CD14-positive monocyte (primary cell): ENCODE measurements at regions not wholly inside any gene's neighbourhood (a gene's known extent, or its start where the extent isn't known, plus 50 kb on each side); places are given as distances from the start of the nearest gene placed in this dataset.

ENCODE experiments used
- DNase-seq, 3 donors: peaks; one replicate each; pipeline ENCODE4 v3.0.0-alpha.2; 2011 to 2022
- H2AFZ ChIP-seq: 2 replicates; pipeline ENCODE4 v1.6.0; 2012; ENCODE audit warnings: mild to moderate bottlenecking, low read depth, low read length, inconsistent platforms; ENCODE audit not compliant: insufficient read depth, poor library complexity, severe bottlenecking
- H3K27ac ChIP-seq, 2 donors: 1 replicate in 1 of 2; 2 replicates in 1 of 2; pipeline ENCODE4 v1.5.1; 2012 to 2013; ENCODE audit warnings: low read length in 2 of 2, control low read depth in 1 of 2, inconsistent platforms in 1 of 2, low read depth in 1 of 2, mild to moderate bottlenecking in 1 of 2
- H3K27me3 ChIP-seq, 2 donors: one replicate each; pipeline versions ENCODE4 v1.6.0 to v1.6.1; 2011 to 2013; ENCODE audit warnings: low read length in 2 of 2; ENCODE audit not compliant: control insufficient read depth in 2 of 2, insufficient read depth in 2 of 2
- H3K36me3 ChIP-seq, 2 donors: replicated peaks in 1 of 2; 1 replicate in 1 of 2; 2 replicates in 1 of 2; pipeline versions ENCODE4 v1.5.1 to v1.6.1; 2012 to 2013; ENCODE audit warnings: low read length in 2 of 2, control low read depth in 1 of 2, inconsistent platforms in 1 of 2, mild to moderate bottlenecking in 1 of 2; ENCODE audit not compliant: insufficient read depth in 2 of 2, control insufficient read depth in 1 of 2
- H3K4me1 ChIP-seq, 2 donors: 1 replicate in 1 of 2; 2 replicates in 1 of 2; pipeline versions ENCODE4 v1.5.1 to v1.6.1; 2012 to 2013; ENCODE audit warnings: low read length in 2 of 2, control low read depth in 1 of 2, inconsistent platforms in 1 of 2, mild to moderate bottlenecking in 1 of 2, moderate library complexity in 1 of 2; ENCODE audit not compliant: insufficient read depth in 2 of 2, control insufficient read depth in 1 of 2
- H3K4me2 ChIP-seq: replicated peaks from 2 replicates; pipeline ENCODE3; 2012; ENCODE audit warnings: low read length, moderate library complexity, mild to moderate bottlenecking; ENCODE audit not compliant: poor library complexity, severe bottlenecking; ENCODE audit errors: extremely low read depth
- H3K4me3 ChIP-seq, 3 experiments: fragments of 200-600 bp in 1 of 3; sonication (generic) in 1 of 3; replicated peaks in 1 of 3; 1 replicate in 2 of 3; 2 replicates in 1 of 3; pipeline ENCODE4 v1.5.1; 2011 to 2013; ENCODE audit warnings: low read length in 3 of 3, mild to moderate bottlenecking in 3 of 3, control low read depth in 2 of 3, low read depth in 2 of 3, inconsistent platforms in 1 of 3, moderate library complexity in 1 of 3
- H3K79me2 ChIP-seq: 2 replicates; pipeline ENCODE4 v1.6.0; 2012; ENCODE audit warnings: mild to moderate bottlenecking, control low read depth, inconsistent platforms, low read length, moderate library complexity; ENCODE audit not compliant: insufficient read depth
- H3K9ac ChIP-seq: 2 replicates; pipeline ENCODE4 v1.6.0; 2017; ENCODE audit warnings: low read length, mild to moderate bottlenecking; ENCODE audit not compliant: insufficient read depth, poor library complexity, severe bottlenecking
- H3K9me3 ChIP-seq, 2 donors: replicated peaks in 1 of 2; 1 replicate in 1 of 2; 2 replicates in 1 of 2; pipeline versions ENCODE4 v1.5.1 to v1.6.1; 2012 to 2013; ENCODE audit warnings: low read length in 2 of 2, control low read depth in 1 of 2; ENCODE audit not compliant: control insufficient read depth in 1 of 2, insufficient read depth in 1 of 2
- H4K20me1 ChIP-seq: 2 replicates; pipeline ENCODE4 v1.6.0; 2012; ENCODE audit warnings: mild to moderate bottlenecking, low read length, control low read depth, moderate library complexity; ENCODE audit not compliant: insufficient read depth
- H3K27ac Mint-ChIP-seq, 7 donors: one replicate each; pipeline ENCODE4 v1.8.0; 2020; ENCODE audit warnings: mild to moderate bottlenecking in 7 of 7, mixed read lengths in 7 of 7, moderate library complexity in 6 of 7, inconsistent platforms in 2 of 7
- H3K27me3 Mint-ChIP-seq, 3 donors: one replicate each; pipeline ENCODE4 v1.8.0; 2021 to 2022; ENCODE audit warnings: low read depth in 3 of 3, mild to moderate bottlenecking in 3 of 3, mixed read lengths in 3 of 3, moderate library complexity in 3 of 3, inconsistent platforms in 1 of 3
- H3K36me3 Mint-ChIP-seq, 2 donors: one replicate each; pipeline ENCODE4 v1.8.0; 2020; ENCODE audit warnings: mixed read lengths in 2 of 2, inconsistent platforms in 1 of 2, mild to moderate bottlenecking in 1 of 2
- H3K4me1 Mint-ChIP-seq: one replicate; pipeline ENCODE4 v1.8.0; 2020; ENCODE audit warnings: mild to moderate bottlenecking, mixed read lengths
- H3K4me3 Mint-ChIP-seq, 2 donors: one replicate each; pipeline ENCODE4 v1.8.0; 2020; ENCODE audit warnings: mild to moderate bottlenecking in 2 of 2, mixed read lengths in 2 of 2, moderate library complexity in 1 of 2
- H3K9me3 Mint-ChIP-seq, 7 donors: one replicate each; pipeline ENCODE4 v1.8.0; 2020 to 2022; ENCODE audit warnings: mixed read lengths in 7 of 7, mild to moderate bottlenecking in 6 of 7, moderate library complexity in 6 of 7, inconsistent platforms in 2 of 7
- WGBS: methylation state at CpG from one replicate; pipeline ENCODE4 v1.1.5; 2013; ENCODE audit warnings: missing lambda C conversion rate; ENCODE audit not compliant: insufficient coverage; 5-methylcytosine and 5-hydroxymethylcytosine counted together
- intact Hi-C, 2 donors: fragments of 100-400 bp; cut with micrococcal nuclease; formaldehyde crosslinking; loops; one replicate each; pipeline versions ENCODE4 v1.15.0 to v1.15.1; 2023
- TF ChIP-seq, protein P1 (sequence below): fragments of 200-600 bp; IDR thresholded peaks from one replicate; pipeline ENCODE4 v1.8.0; 2022; ENCODE audit warnings: antibody characterized with exemption, mild to moderate bottlenecking

DNA sequence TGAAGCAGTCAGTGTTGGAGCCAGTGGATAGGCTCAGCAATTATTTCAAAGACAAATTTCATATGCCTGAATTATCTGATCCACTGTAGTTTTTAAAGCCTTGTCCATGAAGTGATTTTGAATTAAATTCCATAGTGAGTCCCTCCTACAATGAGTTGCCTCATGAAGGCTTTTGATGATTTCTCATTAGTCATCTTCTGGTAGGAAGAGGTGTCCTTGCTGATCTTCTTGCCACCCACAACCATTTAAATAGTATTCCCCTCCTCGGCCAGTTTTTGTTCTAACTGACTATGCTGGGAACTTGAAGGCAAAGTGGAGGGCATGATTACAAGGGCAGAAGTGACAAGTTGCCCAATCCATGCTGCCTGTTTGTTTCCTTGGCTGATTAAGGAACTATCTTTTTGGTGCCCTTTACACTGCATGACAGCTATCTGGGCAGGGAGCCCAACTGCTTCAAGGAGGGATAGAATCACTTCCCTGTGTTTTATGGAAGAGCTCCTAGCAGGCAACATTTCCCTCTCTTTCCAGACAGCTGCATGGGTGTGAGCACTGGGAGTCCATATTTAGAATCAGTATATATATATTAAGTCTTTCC lies 617.5 kb downstream of the ZPLD1 start:
- H3K4me3 ChIP-seq, result peak overlapping the region in 1 of 3 experiments; percentile 9
- H3K36me3 ChIP-seq, result no peaks in the 10 kb centered on the region
- no peaks in the 10 kb centered on the region for H3K79me2 ChIP-seq
- peaks cover 0 to 8% (median 2%) of the 10 kb centered on the region in 7 donors for H3K9me3 Mint-ChIP-seq
- no peak overlapping the region for H3K9ac ChIP-seq
- no peak overlapping the region for H2AFZ ChIP-seq
- peaks cover 45 to 59% of the 10 kb centered on the region in 2 donors for H3K4me1 ChIP-seq
- H3K4me1 Mint-ChIP-seq, result peaks cover 28% of the 10 kb centered on the region
- H3K27me3 Mint-ChIP-seq, result peaks cover 0 to 2% (median 0%) of the 10 kb centered on the region in 3 donors
- DNase-seq, result peak; percentile 39 to 80 (median 64)
- whole genome bisulfite sequencing, result no CpG with 5 or more reads among the region's 1 CpG
- no peaks in the 10 kb centered on the region for H3K9me3 ChIP-seq
- H4K20me1 ChIP-seq, result no peaks in the 10 kb centered on the region
- H3K27ac Mint-ChIP-seq, result peak overlapping the region; percentile 72 to 88 (median 82)
- no peak overlapping the region for H3K4me3 Mint-ChIP-seq
- H3K27me3 ChIP-seq, result no peaks in the 10 kb centered on the region
- intact Hi-C loops, result no loop called here
- no peaks in the 10 kb centered on the region for H3K36me3 Mint-ChIP-seq
- H3K27ac ChIP-seq, result peak overlapping the region; percentile 39 to 55
- H3K4me2 ChIP-seq, result peak overlapping the region; percentile 10
- TF ChIP-seq, protein P1, sequence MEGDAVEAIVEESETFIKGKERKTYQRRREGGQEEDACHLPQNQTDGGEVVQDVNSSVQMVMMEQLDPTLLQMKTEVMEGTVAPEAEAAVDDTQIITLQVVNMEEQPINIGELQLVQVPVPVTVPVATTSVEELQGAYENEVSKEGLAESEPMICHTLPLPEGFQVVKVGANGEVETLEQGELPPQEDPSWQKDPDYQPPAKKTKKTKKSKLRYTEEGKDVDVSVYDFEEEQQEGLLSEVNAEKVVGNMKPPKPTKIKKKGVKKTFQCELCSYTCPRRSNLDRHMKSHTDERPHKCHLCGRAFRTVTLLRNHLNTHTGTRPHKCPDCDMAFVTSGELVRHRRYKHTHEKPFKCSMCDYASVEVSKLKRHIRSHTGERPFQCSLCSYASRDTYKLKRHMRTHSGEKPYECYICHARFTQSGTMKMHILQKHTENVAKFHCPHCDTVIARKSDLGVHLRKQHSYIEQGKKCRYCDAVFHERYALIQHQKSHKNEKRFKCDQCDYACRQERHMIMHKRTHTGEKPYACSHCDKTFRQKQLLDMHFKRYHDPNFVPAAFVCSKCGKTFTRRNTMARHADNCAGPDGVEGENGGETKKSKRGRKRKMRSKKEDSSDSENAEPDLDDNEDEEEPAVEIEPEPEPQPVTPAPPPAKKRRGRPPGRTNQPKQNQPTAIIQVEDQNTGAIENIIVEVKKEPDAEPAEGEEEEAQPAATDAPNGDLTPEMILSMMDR, result no peak

DNA sequence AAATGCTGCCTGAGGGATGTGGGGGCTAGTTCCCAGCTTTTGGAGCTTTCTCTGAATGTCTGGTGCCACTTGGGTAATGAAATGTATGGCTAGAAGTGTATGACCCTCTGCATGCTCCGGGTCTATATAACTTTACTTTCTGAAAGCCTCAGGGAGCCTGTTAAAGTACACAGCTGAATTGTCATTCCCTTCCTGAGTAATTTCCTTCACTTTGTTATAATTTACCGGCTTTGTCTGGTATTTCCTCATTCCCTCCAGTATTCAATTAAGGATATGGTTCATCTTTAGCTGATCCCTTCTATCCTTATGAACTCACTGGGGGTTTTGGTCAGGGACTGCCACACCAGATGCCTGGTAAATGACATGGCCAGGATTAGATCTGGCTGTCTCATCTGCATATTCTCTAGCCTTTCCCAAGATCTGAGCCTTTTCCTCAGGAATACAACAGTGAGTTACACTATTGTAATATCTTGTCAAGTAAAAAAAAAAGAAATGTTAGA lies 620.3 kb downstream of the ZPLD1 start:
- H3K9ac ChIP-seq, result no peak overlapping the region
- no peak overlapping the region for H2AFZ ChIP-seq
- Mint-ChIP-seq H3K9me3 (peaks cover 0 to 8% (median 2%) of the 10 kb centered on the region in 7 donors), H3K27ac (no peak overlapping the region), H3K36me3 (no peaks in the 10 kb centered on the region), H3K4me3 (no peak overlapping the region), H3K4me1 (peaks cover 13% of the 10 kb centered on the region), H3K27me3 (peaks cover 0 to 2% (median 0%) of the 10 kb centered on the region in 3 donors)
- no peak for DNase-seq
- no peaks in the 10 kb centered on the region for H3K36me3 ChIP-seq
- TF ChIP-seq, protein P1, result no peak
- H3K4me2 ChIP-seq, result no peak overlapping the region
- H3K79me2 ChIP-seq, result no peaks in the 10 kb centered on the region
- WGBS, result 100% methylated on average over 1 of the region's 2 CpGs
- H3K27me3 ChIP-seq, result no peaks in the 10 kb centered on the region
- H4K20me1 ChIP-seq, result no peaks in the 10 kb centered on the region
- no peak overlapping the region for H3K27ac ChIP-seq
- no peak overlapping the region for H3K4me3 ChIP-seq
- intact Hi-C loops, result no loop called here
- no peaks in the 10 kb centered on the region for H3K9me3 ChIP-seq
- H3K4me1 ChIP-seq, result peaks cover 26 to 34% of the 10 kb centered on the region in 2 donors
